ENCODE measurements at regions not wholly inside any gene's neighbourhood (a gene's known extent, or its start where the extent isn't known, plus 50 kb on each side); places are given as distances from the start of the nearest gene placed in this dataset.

GRCh38 chr17:55668312-55668920, 54.2 kb downstream of the TMEM100 start:
- no peak for DNase-seq

GRCh38 chr17:55666806-55667205, 55.9 kb downstream of the TMEM100 start:
- DNase-seq = no peak

- DNase-seq = no peak
Measured at GRCh38 chr17:55664287-55664686, 58.4 kb downstream of the TMEM100 start.

- DNase-seq = no peak
Measured at GRCh38 chr17:55663400-55663799, 59.3 kb downstream of the TMEM100 start.

- no peak for DNase-seq
Measured at GRCh38 chr17:55661963-55662834, 60.5 kb downstream of the TMEM100 start.

GRCh38 chr17:55661256-55661758, 61.4 kb downstream of the TMEM100 start:
- DNase-seq = no peak

- DNase-seq = no peak
Measured at GRCh38 chr17:55660178-55660886, 62.3 kb downstream of the TMEM100 start.

- no peak for DNase-seq
Measured at GRCh38 chr17:55659661-55660060, 63.0 kb downstream of the TMEM100 start.

GRCh38 chr17:55655777-55656176, 66.9 kb downstream of the TMEM100 start:
- no peak for DNase-seq

GRCh38 chr17:55654821-55655220, 67.8 kb downstream of the TMEM100 start:
- no peak for DNase-seq

- DNase-seq = no peak
Measured at GRCh38 chr17:55654022-55654421, 68.6 kb downstream of the TMEM100 start.

- DNase-seq = no peak
Measured at GRCh38 chr17:55652825-55653224, 69.8 kb downstream of the TMEM100 start.

GRCh38 chr17:55652114-55652823, 70.4 kb downstream of the TMEM100 start:
- DNase-seq = no peak

- DNase-seq = no peak
Measured at GRCh38 chr17:55649957-55650597, 72.6 kb downstream of the TMEM100 start.

GRCh38 chr17:55648086-55648485, 74.6 kb downstream of the TMEM100 start:
- DNase-seq = no peak

GRCh38 chr17:55645361-55645760, 77.3 kb downstream of the TMEM100 start:
- DNase-seq = no peak

GRCh38 chr17:55644346-55644745, 78.3 kb downstream of the TMEM100 start:
- DNase-seq = no peak

GRCh38 chr17:55642741-55643140, 79.9 kb downstream of the TMEM100 start:
- no peak for DNase-seq

- DNase-seq = peak; percentile 28
Measured at GRCh38 chr17:55641676-55642081, 81.0 kb downstream of the TMEM100 start.

GRCh38 chr17:55639096-55639495, 83.6 kb downstream of the TMEM100 start:
- no peak for DNase-seq

- DNase-seq = no peak
Measured at GRCh38 chr17:55635253-55635914, 87.3 kb downstream of the TMEM100 start.

GRCh38 chr17:55634702-55635101, 88.0 kb downstream of the TMEM100 start:
- DNase-seq = no peak
